ENCODE measurements at regions not wholly inside any gene's neighbourhood (a gene's known extent, or its start where the extent isn't known, plus 50 kb on each side); places are given as distances from the start of the nearest gene placed in this dataset.

DNA sequence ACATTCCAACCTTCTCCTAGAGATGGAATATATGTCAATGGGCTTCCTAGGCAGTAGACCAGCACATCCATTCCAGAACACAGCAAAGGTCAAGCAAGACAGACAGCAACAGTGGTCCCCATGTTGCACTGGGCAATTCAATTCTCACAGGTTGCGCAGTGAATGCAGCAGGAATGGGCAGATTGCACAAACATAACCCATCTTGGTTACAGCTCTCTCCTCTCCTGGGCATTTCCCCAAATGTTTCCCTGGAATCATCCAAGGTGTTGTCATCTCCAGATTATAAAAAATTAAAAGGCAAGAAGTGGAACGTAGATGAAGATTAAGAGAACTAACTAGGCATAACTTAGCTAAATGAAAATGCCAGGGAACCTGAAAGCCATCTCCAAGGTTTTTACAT lies 265.8 kb upstream of the SLC14A2 start:
- DNase-seq (ENCODE audit: extremely low spot score, unreplicated experiment) = no peak
- H3K36me3 Mint-ChIP-seq = no peaks in the 10 kb centered on the region
- no peak overlapping the region for H3K27ac Mint-ChIP-seq
- H3K9me3 Mint-ChIP-seq = peaks cover 8% of the 10 kb centered on the region
- no peaks in the 10 kb centered on the region for H3K27me3 Mint-ChIP-seq
- H3K4me3 Mint-ChIP-seq = no peak overlapping the region
- TF ChIP-seq, protein P1, sequence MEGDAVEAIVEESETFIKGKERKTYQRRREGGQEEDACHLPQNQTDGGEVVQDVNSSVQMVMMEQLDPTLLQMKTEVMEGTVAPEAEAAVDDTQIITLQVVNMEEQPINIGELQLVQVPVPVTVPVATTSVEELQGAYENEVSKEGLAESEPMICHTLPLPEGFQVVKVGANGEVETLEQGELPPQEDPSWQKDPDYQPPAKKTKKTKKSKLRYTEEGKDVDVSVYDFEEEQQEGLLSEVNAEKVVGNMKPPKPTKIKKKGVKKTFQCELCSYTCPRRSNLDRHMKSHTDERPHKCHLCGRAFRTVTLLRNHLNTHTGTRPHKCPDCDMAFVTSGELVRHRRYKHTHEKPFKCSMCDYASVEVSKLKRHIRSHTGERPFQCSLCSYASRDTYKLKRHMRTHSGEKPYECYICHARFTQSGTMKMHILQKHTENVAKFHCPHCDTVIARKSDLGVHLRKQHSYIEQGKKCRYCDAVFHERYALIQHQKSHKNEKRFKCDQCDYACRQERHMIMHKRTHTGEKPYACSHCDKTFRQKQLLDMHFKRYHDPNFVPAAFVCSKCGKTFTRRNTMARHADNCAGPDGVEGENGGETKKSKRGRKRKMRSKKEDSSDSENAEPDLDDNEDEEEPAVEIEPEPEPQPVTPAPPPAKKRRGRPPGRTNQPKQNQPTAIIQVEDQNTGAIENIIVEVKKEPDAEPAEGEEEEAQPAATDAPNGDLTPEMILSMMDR (conservative IDR thresholded peaks at IDR 0.05) = no peak
- peaks cover 19% of the 10 kb centered on the region for H3K4me1 Mint-ChIP-seq (ENCODE audit: unreplicated experiment)

DNA sequence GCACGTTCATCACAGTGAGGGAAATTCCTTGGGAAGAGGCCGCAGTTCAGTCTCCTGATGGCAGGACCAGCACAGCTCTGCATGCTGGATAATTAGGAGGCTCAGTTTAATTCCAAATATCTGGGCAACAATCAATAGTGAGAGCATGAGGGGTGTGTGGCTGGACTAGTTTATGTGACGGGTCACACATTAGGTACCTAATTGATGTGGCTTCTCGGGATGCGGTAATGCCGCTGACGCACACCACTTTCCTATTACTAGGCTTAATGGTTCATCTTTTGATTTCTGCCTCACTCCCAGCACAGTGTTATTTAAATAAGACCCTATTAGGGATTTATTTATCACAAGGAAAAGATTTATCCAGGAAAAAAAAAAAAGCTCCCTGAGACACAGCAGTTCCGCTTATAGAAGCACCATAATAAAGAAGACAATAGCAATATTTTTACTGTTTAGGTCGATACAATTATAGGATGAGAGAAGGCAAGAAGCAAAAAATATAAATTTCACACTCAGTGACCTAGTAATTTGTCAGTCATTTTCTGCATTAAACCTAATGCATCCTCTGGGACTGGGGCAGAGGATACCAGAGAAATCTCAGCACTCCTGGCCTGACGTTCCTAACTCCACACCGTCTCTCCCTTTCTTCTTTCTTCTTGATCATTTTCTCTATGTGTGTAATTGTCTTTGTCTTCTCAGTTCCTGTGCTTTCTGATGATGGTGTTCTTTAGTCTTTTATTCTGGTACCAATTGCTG lies 264.7 kb upstream of the SLC14A2 start:
- no peaks in the 10 kb centered on the region for H3K27me3 Mint-ChIP-seq
- peaks cover 5% of the 10 kb centered on the region for H3K9me3 Mint-ChIP-seq
- TF ChIP-seq, protein P1 (conservative IDR thresholded peaks at IDR 0.05) = no peak
- H3K4me3 Mint-ChIP-seq = no peak overlapping the region
- H3K27ac Mint-ChIP-seq = no peak overlapping the region
- DNase-seq (ENCODE audit: extremely low spot score, unreplicated experiment) = no peak
- peaks cover 19% of the 10 kb centered on the region for H3K4me1 Mint-ChIP-seq (ENCODE audit: unreplicated experiment)
- no peaks in the 10 kb centered on the region for H3K36me3 Mint-ChIP-seq

DNA sequence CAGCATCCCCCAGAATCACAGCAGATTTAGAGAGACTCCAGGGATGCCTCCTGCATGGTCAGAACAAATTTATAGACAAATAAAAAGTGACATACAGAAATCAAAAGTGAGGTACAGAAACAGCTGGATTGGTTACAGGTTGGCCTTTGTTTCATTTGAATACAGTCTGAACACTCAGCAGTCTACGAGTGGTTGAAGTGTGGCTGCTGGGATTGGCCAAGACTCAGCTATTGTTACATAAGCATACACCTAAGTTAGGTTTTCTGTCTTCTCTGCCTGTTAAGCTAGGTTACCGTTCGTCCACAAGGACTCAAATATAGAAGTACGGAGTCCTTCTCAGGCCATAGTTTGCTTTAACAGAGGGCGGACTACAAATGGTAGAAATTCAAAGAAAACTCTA lies 262.4 kb upstream of the SLC14A2 start:
- no peak for DNase-seq (ENCODE audit: extremely low spot score, unreplicated experiment)
- H3K27ac Mint-ChIP-seq = no peak overlapping the region
- peaks cover 20% of the 10 kb centered on the region for H3K4me1 Mint-ChIP-seq (ENCODE audit: unreplicated experiment)
- H3K9me3 Mint-ChIP-seq = no peaks in the 10 kb centered on the region
- TF ChIP-seq, protein P1 (conservative IDR thresholded peaks at IDR 0.05) = no peak
- H3K4me3 Mint-ChIP-seq = no peak overlapping the region
- H3K27me3 Mint-ChIP-seq = no peaks in the 10 kb centered on the region
- no peaks in the 10 kb centered on the region for H3K36me3 Mint-ChIP-seq

DNA sequence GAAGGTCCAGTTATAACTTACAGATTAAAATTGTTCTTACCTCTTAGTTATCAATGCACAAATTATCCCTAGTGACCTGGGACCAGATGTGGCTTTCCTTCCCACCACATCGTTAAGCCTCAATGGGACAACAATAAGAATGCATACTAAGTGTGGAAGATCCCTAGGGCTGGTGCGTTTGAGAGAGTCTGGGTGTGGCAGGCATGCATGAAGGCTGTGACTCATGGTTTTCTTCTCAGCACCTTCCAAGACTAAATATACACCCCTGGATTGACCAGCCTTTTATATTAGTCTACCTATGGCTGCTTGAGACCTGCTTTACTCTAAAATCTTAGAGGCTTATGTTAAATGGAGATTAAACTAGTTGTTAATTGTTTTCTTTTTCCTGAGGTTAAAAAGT lies 261.7 kb upstream of the SLC14A2 start:
- no peak overlapping the region for H3K27ac Mint-ChIP-seq
- peaks cover 27% of the 10 kb centered on the region for H3K4me1 Mint-ChIP-seq (ENCODE audit: unreplicated experiment)
- no peak overlapping the region for H3K4me3 Mint-ChIP-seq
- no peaks in the 10 kb centered on the region for H3K9me3 Mint-ChIP-seq
- TF ChIP-seq, protein P1 (conservative IDR thresholded peaks at IDR 0.05) = no peak
- no peaks in the 10 kb centered on the region for H3K27me3 Mint-ChIP-seq
- DNase-seq (ENCODE audit: extremely low spot score, unreplicated experiment) = no peak
- H3K36me3 Mint-ChIP-seq = no peaks in the 10 kb centered on the region

DNA sequence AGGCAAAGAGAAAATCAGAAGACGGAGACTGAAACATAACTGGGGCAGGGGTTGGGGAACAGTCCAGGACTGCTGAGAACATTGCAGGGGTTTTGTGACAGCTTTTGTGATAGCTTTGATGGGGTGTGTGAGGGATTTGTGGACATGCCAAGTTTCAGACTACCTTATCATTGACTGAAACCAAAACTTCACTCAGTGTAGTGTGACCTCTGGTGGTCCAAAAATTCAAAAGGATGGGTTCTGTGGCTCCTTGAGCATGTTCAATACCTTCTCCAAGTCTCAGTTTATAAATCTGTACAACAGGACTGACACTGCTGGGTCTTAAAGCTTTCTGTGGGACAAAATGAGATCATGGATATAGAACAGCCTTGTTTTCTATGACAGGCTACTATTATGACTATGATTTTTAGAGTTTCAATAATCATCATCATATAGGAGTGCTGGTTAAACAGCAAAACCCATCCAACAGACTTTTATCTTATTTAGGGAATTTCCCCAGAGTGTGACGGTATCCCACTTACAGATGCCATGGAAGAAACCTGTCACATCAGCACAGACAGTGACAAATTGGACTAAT lies 259.2 kb upstream of the SLC14A2 start:
- Mint-ChIP-seq H3K27me3 (no peaks in the 10 kb centered on the region), H3K4me1 (ENCODE audit: unreplicated experiment) (peaks cover 25% of the 10 kb centered on the region), H3K4me3 (no peak overlapping the region), H3K9me3 (no peaks in the 10 kb centered on the region), H3K27ac (no peak overlapping the region), H3K36me3 (no peaks in the 10 kb centered on the region)
- TF ChIP-seq, protein P1 (conservative IDR thresholded peaks at IDR 0.05) = peak; percentile 28
- no peak for DNase-seq (ENCODE audit: extremely low spot score, unreplicated experiment)
